H9 (cell line): ENCODE measurements at regions not wholly inside any gene's neighbourhood (a gene's known extent, or its start where the extent isn't known, plus 50 kb on each side); places are given as distances from the start of the nearest gene placed in this dataset.
A peak's percentile ranks its signal among the peaks of the same experiment; 100 is the strongest.

ENCODE experiments used
- DNase-seq: peaks from one replicate; pipeline ENCODE4 v3.0.0-alpha.2; 2017
- H2AFZ ChIP-seq: one replicate; pipeline ENCODE4 v1.6.1; 2013; ENCODE audit warnings: mild to moderate bottlenecking, low read length, control low read depth, moderate library complexity
- H2AK5ac ChIP-seq: 2 replicates; pipeline ENCODE4 v1.6.1; 2013; ENCODE audit warnings: low read length, control low read depth, mixed read lengths; ENCODE audit not compliant: insufficient read length
- H2BK120ac ChIP-seq: one replicate; pipeline ENCODE4 v1.6.1; 2013; ENCODE audit warnings: low read depth, mild to moderate bottlenecking, low read length, control low read depth, inconsistent platforms; ENCODE audit not compliant: poor library complexity, severe bottlenecking
- H2BK12ac ChIP-seq: 2 replicates; pipeline ENCODE4 v1.6.1; 2013; ENCODE audit warnings: low read length, control low read depth, mixed read lengths, low read depth; ENCODE audit not compliant: insufficient read length
- H2BK15ac ChIP-seq: 2 replicates; pipeline ENCODE4 v1.6.1; 2013; ENCODE audit warnings: low read depth, low read length, control low read depth
- H2BK20ac ChIP-seq: one replicate; pipeline ENCODE4 v1.6.1; 2013; ENCODE audit warnings: low read depth, mild to moderate bottlenecking, low read length, control low read depth, inconsistent platforms; ENCODE audit not compliant: poor library complexity, severe bottlenecking
- H2BK5ac ChIP-seq: 2 replicates; pipeline ENCODE4 v1.6.1; 2013; ENCODE audit warnings: low read length, control low read depth, mixed read lengths; ENCODE audit not compliant: insufficient read length
- H3K14ac ChIP-seq: 2 replicates; pipeline ENCODE4 v1.6.1; 2013; ENCODE audit warnings: low read length, control low read depth; ENCODE audit not compliant: insufficient read depth
- H3K18ac ChIP-seq: 2 replicates; pipeline ENCODE4 v1.6.1; 2013; ENCODE audit warnings: low read depth, mild to moderate bottlenecking, mixed read lengths, low read length, control low read depth; ENCODE audit not compliant: insufficient read length
- H3K23ac ChIP-seq: 2 replicates; pipeline ENCODE4 v1.6.1; 2013; ENCODE audit warnings: low read length, control low read depth, mixed read lengths, low read depth; ENCODE audit not compliant: insufficient read length
- H3K23me2 ChIP-seq: 2 replicates; pipeline ENCODE4 v1.6.1; 2013; ENCODE audit warnings: low read depth, mild to moderate bottlenecking, mixed read lengths, low read length, control low read depth; ENCODE audit not compliant: insufficient read length, poor library complexity, severe bottlenecking
- H3K27ac ChIP-seq: 2 replicates; pipeline ENCODE4 v1.5.1; 2013; ENCODE audit warnings: low read length, control low read depth, mixed read lengths, low read depth; ENCODE audit not compliant: insufficient read length
- H3K27me3 ChIP-seq: 2 replicates; pipeline ENCODE4 v1.6.1; 2013; ENCODE audit warnings: low read length, control low read depth, inconsistent platforms; ENCODE audit not compliant: insufficient read depth
- H3K4ac ChIP-seq: 2 replicates; pipeline ENCODE4 v1.6.1; 2013; ENCODE audit warnings: low read depth, mild to moderate bottlenecking, control low read depth, inconsistent platforms, low read length, moderate library complexity
- H3K4me1 ChIP-seq: 2 replicates; pipeline ENCODE4 v1.6.1; 2013; ENCODE audit warnings: low read length, control low read depth, inconsistent platforms; ENCODE audit not compliant: insufficient read depth
- H3K4me2 ChIP-seq: 2 replicates; pipeline ENCODE4 v1.6.1; 2013; ENCODE audit warnings: low read length, control low read depth, mixed read lengths; ENCODE audit not compliant: insufficient read length, insufficient read depth
- H3K56ac ChIP-seq: 2 replicates; pipeline ENCODE4 v1.6.1; 2013; ENCODE audit warnings: low read depth, mild to moderate bottlenecking, mixed read lengths, low read length, control low read depth; ENCODE audit not compliant: insufficient read length
- H3K79me1 ChIP-seq: 2 replicates; pipeline ENCODE4 v1.6.1; 2013; ENCODE audit warnings: low read depth, mild to moderate bottlenecking, moderate library complexity, low read length, control low read depth, inconsistent platforms; ENCODE audit not compliant: insufficient read depth, poor library complexity, severe bottlenecking
- H3K79me2 ChIP-seq: 2 replicates; pipeline ENCODE4 v1.6.1; 2013; ENCODE audit warnings: low read length, control low read depth, inconsistent platforms; ENCODE audit not compliant: insufficient read depth
- H3K9ac ChIP-seq: 2 replicates; pipeline ENCODE4 v1.6.1; 2013; ENCODE audit warnings: low read length, control low read depth, mixed read lengths; ENCODE audit not compliant: insufficient read length; ENCODE audit errors: extremely low read depth
- H3K9me3 ChIP-seq: one replicate; pipeline ENCODE4 v1.6.1; 2013; ENCODE audit warnings: low read depth, low read length, inconsistent platforms; ENCODE audit not compliant: control insufficient read depth
- H3T11ph ChIP-seq: one replicate; pipeline ENCODE4 v1.6.1; 2013; ENCODE audit warnings: mild to moderate bottlenecking, low read length, control low read depth, inconsistent platforms
- H4K20me1 ChIP-seq: one replicate; pipeline ENCODE4 v1.6.1; 2013; ENCODE audit not compliant: control insufficient read depth, insufficient read length, insufficient read depth
- H4K5ac ChIP-seq: 2 replicates; pipeline ENCODE4 v1.6.1; 2013; ENCODE audit warnings: low read depth, mild to moderate bottlenecking, mixed read lengths, low read length, control low read depth; ENCODE audit not compliant: insufficient read length
- H4K8ac ChIP-seq: replicated peaks from 2 replicates; pipeline ENCODE4 v1.6.1; 2013; ENCODE audit warnings: low read length, control low read depth, mixed read lengths, low read depth; ENCODE audit not compliant: insufficient read length
- H4K91ac ChIP-seq: 2 replicates; pipeline ENCODE4 v1.6.1; 2013; ENCODE audit warnings: low read depth, mild to moderate bottlenecking, moderate library complexity, mixed read lengths, low read length, control low read depth; ENCODE audit not compliant: insufficient read length
- H3K27ac Mint-ChIP-seq, 3 experiments: 2 replicates in 2 of 3; 3 replicates in 1 of 3; pipeline ENCODE4 v1.8.0; 2020 to 2021; ENCODE audit warnings: mixed read lengths in 3 of 3, mild to moderate bottlenecking in 1 of 3, moderate library complexity in 1 of 3
- H3K27me3 Mint-ChIP-seq: 2 replicates; pipeline ENCODE4 v1.8.0; 2021; ENCODE audit warnings: low read depth, mild to moderate bottlenecking, moderate library complexity, mixed read lengths
- H3K36me3 Mint-ChIP-seq, 3 experiments: 2 replicates in 2 of 3; 3 replicates in 1 of 3; pipeline ENCODE4 v1.8.0; 2020 to 2021; ENCODE audit warnings: low read depth in 3 of 3, mixed read lengths in 3 of 3; ENCODE audit not compliant: insufficient read depth in 1 of 3
- H3K4me1 Mint-ChIP-seq, 2 experiments: 2 replicates each; pipeline ENCODE4 v1.8.0; 2020; ENCODE audit warnings: mixed read lengths in 2 of 2
- H3K4me3 Mint-ChIP-seq, 2 experiments: 2 replicates in 1 of 2; 3 replicates in 1 of 2; pipeline ENCODE4 v1.8.0; 2020 to 2021; ENCODE audit warnings: mild to moderate bottlenecking in 2 of 2, mixed read lengths in 2 of 2, moderate library complexity in 1 of 2
- H3K9me3 Mint-ChIP-seq, 2 experiments: 2 replicates in 1 of 2; 3 replicates in 1 of 2; pipeline ENCODE4 v1.8.0; 2020; ENCODE audit warnings: mild to moderate bottlenecking in 2 of 2, mixed read lengths in 2 of 2, moderate library complexity in 1 of 2
- WGBS: extraction: QIAGEN DNeasy Blood & Tissue Kit; methylation state at CpG from one replicate; pipeline ENCODE4 v1.1.7; 2013; ENCODE audit warnings: missing lambda C conversion rate, low lambda C conversion rate, mixed read lengths; ENCODE audit not compliant: insufficient read length; ENCODE audit errors: extremely low coverage; 5-methylcytosine and 5-hydroxymethylcytosine counted together
- TF ChIP-seq, protein P1 (sequence below): fragments of 200-600 bp; sonication (generic); conservative IDR thresholded peaks from 3 replicates; pipeline ENCODE4 v1.8.0; 2021; ENCODE audit warnings: antibody characterized with exemption, mild to moderate bottlenecking

DNA sequence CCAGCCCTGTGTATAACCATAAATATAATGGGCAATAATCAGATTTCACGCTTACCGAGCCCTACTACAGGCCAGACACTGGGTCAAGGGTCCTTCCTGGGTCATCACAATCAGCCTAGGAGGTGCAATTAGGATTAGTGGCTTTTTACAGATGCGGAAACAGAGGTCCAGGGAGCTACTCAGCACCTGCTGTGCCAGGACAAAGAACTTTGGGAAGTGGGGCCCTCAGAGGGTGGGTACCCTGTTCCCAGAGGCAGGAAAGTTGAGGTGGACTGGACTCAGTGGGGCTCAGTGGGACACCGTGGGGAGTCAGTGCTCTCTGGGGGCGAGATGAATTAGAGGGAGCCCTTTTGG lies 77.2 kb downstream of the CEBPB start:
- Histone ChIP-seq H3K14ac (no peak overlapping the region; the same call in 1 of the 2 replicates), H2AK5ac (no peak overlapping the region), H2BK15ac (no peak overlapping the region), H3K9me3 (no peaks in the 10 kb centered on the region), H4K91ac (no peak overlapping the region), H2BK120ac (no peak overlapping the region), H3T11ph (no peak overlapping the region), H3K23ac (no peak overlapping the region), H4K8ac (no peak overlapping the region), H3K79me2 (no peaks in the 10 kb centered on the region), H3K79me1 (no peaks in the 10 kb centered on the region), H3K27me3 (no peaks in the 10 kb centered on the region), H4K20me1 (no peaks in the 10 kb centered on the region), H2AFZ (no peak overlapping the region), H3K27ac (no peak overlapping the region), H3K56ac (no peak overlapping the region), H2BK5ac (no peak overlapping the region), H2BK12ac (no peak overlapping the region), H3K4me1 (no peaks in the 10 kb centered on the region), H3K23me2 (no peaks in the 10 kb centered on the region), H4K5ac (no peak overlapping the region), H3K9ac (no peak overlapping the region), H2BK20ac (no peak overlapping the region), H3K18ac (no peak overlapping the region), H3K4ac (no peak overlapping the region), H3K4me2 (no peak overlapping the region)
- peak overlapping the region in 1 of 2 experiments; percentile 60; a peak in 2 of 5 replicates for H3K4me3 Mint-ChIP-seq
- TF ChIP-seq, protein P1, sequence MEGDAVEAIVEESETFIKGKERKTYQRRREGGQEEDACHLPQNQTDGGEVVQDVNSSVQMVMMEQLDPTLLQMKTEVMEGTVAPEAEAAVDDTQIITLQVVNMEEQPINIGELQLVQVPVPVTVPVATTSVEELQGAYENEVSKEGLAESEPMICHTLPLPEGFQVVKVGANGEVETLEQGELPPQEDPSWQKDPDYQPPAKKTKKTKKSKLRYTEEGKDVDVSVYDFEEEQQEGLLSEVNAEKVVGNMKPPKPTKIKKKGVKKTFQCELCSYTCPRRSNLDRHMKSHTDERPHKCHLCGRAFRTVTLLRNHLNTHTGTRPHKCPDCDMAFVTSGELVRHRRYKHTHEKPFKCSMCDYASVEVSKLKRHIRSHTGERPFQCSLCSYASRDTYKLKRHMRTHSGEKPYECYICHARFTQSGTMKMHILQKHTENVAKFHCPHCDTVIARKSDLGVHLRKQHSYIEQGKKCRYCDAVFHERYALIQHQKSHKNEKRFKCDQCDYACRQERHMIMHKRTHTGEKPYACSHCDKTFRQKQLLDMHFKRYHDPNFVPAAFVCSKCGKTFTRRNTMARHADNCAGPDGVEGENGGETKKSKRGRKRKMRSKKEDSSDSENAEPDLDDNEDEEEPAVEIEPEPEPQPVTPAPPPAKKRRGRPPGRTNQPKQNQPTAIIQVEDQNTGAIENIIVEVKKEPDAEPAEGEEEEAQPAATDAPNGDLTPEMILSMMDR = no peak
- no peaks in the 10 kb centered on the region for H3K36me3 Mint-ChIP-seq
- no peaks in the 10 kb centered on the region for H3K9me3 Mint-ChIP-seq
- no peaks in the 10 kb centered on the region for H3K27me3 Mint-ChIP-seq
- WGBS = no CpG with 5 or more reads among the region's 5 CpGs
- no peak for DNase-seq
- 0 out of 7 replicates have a peak overlapping the region, but pooled peaks of 1 of the 3 experiments have one; percentile 31 for H3K27ac Mint-ChIP-seq
- H3K4me1 Mint-ChIP-seq = peaks cover 14 to 18% of the 10 kb centered on the region in 2 experiments
